ENCODE measurements at regions not wholly inside any gene's neighbourhood (a gene's known extent, or its start where the extent isn't known, plus 50 kb on each side); places are given as distances from the start of the nearest gene placed in this dataset.
A peak's percentile ranks its signal among the peaks of the same experiment; 100 is the strongest.
"Not testable (repeated sequence)": the region's sequence is repeated elsewhere in the genome, so short reads cannot be mapped to it uniquely, and the experiment has no call there.

DNA sequence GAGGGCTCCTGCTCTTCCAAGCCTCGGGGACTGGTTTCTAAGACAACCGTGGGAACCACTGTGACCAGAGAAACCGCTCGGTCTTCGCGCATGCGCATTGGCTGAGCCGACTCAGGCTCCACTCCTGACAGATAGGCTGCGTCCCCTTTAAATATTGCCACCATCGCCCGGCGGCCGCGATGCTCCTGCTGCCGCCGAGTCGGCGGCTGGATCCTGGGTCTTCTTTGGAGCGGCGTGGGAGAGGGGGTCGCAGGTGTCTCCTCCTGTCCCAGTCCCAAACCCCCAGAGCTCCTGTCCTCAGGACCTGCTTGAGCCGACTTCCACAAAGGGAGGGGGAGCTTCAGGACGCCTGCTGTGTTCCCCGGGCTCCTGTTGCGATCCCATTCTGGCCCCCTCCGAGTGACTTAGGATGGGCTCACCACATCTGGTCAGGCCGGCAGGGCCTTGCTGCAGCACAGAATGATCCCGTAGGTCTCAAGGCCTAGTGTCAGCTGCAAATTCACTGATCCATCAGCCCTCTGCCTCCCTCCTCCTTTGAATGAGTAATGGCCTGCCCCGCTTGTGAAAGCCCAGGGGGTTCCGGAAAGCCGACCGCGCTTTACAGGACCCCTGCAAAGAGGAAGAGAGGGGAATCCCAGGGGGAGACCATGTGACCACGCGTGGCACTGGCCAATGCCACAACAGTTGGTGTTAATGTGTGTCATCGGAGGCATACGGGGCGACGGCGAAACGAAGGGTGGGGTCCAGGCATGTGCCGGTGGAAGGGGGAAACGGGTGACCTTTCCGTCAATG is 683.2 kb upstream of the TPTE start:
- no peak for DNase-seq

DNA sequence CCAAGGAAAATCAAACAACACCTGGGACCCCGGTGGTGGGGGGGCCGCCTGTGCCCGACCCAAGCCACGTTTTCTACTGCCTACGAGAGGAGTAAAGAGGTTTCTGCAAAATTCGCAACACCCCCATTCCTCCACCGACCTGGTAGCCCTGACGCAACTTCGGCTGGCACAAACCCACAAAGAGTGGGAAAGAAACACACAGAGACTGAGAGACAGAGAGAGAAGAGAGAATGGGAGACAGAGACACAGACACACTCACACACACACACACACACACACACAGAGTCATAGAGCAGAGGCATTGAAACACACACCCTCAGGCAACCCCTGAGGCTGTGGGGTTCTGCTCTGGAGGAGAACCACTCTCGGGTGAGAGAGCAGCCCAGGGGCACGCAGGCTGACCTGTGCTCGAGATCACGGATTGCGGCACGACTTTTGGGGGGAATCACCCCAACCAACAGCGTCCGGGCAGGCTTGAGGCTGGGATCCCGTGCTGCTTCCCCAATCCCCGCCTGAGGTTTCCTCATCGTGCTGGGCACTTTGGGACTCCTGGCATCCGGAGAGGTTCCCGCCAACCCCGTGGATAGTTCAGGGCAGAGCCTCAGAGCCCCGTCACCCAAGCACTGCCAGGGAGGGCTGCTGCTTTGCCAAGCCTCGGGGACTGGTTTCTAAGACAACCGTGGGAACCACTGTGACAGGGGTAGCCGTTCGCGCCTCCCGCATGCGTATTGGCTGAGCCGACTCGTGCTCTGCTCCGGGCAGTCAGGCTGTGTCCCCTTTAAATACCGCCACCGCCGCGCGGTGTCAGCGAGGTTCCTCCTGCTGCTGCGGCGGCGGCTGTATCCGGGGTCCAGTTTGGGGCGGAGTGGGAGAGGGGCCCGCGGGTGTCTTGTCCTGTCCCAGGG is 682.4 kb upstream of the TPTE start:
- peak; percentile 17 for DNase-seq

DNA sequence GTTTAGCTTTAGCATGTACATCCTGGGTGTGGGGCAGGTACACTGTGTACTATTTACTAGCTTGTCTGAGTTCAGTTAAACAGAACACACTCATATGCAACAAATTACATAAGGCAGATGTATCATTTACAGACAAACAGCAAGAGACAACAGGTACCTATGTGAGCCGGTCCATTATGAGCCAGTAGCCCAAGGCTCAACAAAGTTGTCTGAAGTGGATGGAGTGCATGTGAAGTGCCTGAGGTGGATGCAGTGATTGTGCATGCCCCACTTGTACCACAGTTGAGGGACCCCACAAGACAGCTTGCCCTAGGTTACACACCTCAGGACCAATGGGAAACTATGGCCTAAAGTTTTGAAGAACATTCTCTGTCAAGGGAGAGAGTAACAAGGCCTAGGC is 677.3 kb upstream of the TPTE start:
- DNase-seq: not testable (repeated sequence)

DNA sequence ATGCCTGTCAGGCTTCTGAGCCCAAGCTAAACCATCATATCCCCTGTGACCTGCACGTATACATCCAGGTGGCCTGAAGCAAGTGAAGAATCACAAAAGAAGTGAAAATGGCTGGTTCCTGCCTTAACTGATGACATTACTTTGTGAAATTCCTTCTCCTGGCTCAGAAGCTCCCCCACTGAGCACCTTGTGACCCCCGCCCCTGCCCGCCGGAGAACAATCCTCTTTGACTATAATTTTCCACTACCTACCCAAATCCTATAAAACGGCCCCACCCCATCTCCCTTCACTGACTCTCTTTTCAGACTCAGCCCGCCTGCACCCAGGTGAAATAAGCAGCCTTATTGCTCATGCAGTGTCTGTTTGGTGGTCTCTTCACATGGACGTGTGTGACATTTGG is 673.9 kb upstream of the TPTE start:
- not testable (repeated sequence) for DNase-seq

DNA sequence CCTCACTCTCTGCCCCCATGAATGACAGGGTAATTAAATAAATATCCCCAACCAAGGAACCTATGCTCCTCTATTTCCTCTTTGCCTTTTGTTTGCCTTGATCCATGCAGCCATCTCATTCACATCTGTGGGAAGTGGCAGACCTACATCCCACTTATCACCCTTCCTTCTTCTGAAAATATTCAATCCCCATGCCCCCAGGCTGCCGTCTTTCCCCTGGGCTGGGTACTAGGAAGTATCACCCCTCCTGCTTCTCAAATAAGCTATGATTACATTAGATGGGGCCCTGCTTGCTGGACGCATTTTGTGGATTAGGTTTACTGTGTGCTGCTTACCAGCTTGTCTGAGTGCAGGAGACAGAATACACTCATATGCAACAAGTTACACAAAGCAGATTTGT is 670.2 kb upstream of the TPTE start:
- not testable (repeated sequence) for DNase-seq

DNA sequence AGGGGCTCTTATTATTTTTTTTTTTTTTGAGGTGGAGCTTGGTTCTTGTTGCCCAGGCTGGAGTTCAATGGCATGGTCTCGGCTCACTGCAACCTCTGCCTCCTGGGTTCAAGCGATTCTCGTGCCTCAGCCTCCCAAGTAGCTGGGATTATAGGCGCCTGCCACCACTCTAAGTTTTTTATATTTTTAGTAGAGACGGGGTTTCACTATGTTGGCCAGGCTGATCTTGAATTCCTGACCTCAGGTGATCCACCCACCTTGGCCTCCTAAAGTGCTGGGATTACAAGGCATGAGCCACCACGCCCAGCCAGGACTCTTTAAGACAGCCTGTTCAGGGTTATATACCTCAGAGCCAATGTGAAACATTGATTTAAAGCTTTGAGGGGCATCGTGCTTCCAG is 669.7 kb upstream of the TPTE start:
- not testable (repeated sequence) for DNase-seq

DNA sequence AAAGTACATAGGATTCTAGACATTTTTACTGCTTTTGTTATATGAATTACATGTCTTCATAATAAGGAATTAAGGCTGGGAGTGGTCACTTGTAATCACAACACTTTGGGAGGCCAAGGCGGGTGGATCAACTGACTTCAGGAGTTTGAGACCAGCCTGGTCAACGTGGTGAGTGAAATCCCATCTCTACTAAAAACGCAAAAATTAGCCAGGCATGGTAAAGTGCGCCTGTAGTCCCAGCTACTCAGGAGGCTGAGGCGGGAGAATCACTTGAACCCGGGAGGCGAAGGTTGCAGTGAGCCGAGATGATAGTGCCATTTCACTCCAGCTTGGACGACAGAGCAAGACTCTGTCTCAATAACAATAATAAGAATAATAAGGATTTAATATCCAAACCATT is 663.8 kb upstream of the TPTE start:
- not testable (repeated sequence) for DNase-seq

DNA sequence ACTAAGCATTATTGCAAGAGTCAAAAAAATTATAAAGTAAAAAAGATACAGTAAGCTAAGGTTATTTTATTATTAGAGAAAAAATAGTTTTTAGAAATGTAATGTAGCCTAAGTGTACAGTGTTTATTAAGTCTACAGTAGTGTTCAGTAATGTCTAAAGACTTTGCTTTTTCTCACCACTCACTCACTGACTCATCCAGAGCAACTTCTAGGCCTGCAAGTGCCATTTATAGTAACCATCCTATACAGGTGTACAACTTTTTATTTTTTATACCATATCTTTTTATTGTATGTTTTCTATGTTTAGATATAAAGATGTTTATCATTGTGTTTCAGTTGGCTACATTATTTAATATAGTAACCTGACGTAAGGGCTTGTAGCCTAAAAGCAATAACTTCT is 661.5 kb upstream of the TPTE start:
- DNase-seq: not testable (repeated sequence)

DNA sequence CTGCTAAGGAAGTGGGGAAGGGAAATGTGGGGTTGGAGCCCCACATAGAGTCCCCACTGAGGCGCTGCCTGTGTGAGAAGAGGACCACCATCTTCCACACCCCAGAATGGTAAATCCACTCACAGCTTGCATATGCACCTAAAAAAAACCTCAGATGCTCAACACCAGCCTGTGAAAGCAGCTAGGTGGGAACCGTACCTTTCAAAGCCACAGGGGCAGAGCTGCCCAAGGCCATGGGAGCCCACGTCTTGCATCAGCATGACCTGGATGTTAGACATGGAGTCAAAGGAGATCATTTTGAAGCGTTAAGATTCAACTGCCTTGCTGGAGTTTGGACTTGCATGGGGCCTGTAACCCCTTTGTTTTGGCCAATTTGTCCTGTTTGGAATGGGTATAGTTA is 658.9 kb upstream of the TPTE start:
- not testable (repeated sequence) for DNase-seq

DNA sequence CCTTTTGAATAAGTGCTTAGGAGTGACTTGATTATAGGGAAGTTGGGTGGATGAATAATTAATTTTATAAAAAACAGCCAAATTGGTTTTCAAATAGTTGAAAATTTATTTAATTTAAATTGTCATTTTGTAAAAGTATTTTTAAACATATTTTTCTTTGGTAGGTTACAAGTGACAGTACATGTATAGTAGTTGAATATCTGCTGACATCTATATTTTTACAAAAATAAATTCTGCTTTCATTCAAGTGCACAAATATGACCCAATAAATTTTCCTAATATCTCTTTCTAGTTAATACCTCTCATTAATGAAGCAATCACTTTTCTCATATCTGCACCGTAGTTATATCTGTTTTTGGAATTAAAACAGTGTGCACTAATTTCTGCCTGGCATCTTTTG is 653.6 kb upstream of the TPTE start:
- DNase-seq: not testable (repeated sequence)

DNA sequence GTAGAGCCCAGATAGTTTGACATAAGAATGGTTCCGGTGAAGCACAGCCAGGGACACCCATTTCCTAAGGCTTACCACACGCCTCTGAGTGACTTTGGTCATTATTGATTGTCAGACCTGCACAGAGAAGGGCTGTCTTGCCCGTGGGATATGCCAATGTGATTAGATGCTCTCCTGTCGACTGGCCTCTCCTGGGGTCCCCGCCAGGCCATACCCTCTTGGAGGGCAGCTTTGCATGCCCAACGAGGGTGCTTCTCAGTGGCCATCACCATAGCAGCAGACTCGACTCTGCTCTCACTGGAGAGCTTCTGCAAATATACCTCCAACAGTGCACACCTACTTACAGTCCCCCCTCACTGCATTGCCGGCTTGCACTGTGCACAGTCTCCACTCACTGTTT is 648.3 kb upstream of the TPTE start:
- DNase-seq: not testable (repeated sequence)

DNA sequence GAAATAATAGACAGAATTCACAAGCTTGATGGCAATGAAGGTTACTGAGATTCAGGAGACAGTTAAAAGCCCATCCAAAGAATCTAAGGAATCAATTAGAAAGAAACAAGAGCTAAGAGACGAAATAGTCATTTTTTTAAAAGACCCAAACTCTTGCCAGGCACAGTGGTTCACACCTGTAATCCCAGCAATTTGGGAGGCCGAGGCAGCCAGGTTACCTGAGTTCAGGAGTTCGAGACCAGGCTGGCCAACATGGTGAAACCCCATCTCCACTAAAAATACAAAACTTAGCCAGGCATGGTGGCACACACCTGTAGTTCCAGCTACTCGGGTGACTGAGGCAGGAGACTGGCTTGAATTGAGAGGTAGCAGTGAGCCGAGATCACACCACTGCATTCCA is 647.2 kb upstream of the TPTE start:
- DNase-seq: not testable (repeated sequence)

DNA sequence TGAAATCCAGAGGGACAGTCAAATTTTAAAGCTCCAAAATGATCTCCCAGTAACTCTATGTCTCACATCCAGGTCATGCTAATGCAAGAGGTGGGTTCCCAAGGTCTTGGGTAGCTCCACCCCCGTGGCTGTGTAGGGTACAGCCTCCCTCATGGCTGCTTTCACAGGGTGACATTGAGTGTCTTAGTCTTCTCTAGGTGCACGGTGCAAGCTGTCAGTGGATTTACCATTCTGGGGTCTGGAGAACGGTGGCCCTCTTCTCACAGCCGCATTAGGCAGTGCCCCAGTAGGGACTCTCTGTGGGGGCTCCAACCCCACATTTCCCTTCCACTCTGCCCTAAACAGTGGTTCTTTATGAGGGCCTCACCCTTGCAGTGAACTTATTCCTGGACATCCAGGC is 640.0 kb upstream of the TPTE start:
- DNase-seq: not testable (repeated sequence)

DNA sequence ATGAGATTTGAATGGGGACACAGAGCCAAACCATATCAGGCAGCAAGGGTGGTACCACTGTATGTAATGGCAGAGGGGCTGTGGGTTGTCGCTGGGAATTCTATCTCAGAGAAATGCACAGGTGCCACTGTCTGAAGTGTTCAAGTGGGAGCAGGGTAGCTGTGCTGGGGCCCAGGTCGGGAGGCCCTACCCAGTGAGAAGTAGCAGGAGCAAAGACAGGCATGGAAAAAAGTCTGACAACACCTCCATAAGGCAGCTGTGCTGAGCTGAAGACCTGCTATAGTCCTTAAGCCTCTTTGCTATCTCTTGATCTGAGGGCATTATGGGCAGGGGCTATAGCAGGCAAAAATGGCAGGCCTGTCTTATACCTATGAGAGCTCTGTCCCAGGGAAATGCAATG is 638.3 kb upstream of the TPTE start:
- DNase-seq: not testable (repeated sequence)

DNA sequence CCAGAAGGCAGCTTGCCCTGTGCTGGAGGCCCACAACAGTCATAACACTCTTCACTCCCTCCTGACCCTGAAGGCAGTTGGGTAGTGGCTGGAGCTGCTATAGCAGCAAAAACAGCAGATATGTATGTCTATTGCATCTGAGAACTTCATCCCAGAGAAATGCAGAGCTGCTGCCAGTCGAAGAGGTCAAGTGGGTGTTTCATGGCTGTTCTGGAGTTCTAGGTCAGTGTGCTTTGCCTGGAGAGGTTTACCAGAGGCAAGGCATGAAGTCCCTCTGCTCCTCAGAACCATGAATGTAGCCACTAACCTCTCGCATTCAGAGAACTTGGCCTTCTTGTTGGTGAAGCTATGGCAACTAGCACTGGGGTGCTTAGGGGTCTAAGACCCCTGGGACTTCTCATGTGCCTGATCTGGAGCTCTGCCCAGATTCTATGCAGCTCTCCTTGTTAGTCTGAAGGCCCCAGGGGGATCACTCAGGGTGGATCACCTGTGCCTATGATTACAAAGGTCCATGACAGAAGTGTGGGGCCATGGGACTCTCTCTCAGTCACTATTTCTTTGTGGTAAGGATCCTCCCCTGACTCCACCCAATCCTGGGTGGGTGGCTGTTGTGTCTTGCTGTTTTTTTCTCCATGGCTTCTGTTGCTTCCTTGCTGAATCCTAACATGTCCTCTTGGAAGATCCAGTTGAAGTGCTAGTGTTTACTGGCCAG is 637.7 kb upstream of the TPTE start:
- DNase-seq: not testable (repeated sequence)

DNA sequence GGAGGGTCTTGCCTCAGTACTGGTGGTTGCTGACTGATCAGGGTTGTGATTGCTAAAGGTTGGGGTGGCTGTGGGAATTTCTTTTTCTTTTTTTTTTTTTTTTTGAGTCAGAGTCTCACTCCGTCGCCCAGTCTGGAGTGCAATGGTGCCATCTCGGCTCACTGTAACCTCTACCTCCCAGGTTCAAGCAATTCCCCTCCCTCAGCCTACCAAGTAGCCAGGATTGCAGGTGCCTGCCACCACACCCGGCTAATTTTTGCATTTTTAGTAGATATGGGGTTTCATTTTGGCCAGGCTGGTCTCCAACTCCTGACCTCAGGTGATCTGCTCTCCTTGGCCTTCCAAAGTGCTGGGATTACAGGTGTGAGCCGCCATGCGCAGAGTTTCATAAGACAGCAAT is 632.9 kb upstream of the TPTE start:
- DNase-seq: not testable (repeated sequence)

DNA sequence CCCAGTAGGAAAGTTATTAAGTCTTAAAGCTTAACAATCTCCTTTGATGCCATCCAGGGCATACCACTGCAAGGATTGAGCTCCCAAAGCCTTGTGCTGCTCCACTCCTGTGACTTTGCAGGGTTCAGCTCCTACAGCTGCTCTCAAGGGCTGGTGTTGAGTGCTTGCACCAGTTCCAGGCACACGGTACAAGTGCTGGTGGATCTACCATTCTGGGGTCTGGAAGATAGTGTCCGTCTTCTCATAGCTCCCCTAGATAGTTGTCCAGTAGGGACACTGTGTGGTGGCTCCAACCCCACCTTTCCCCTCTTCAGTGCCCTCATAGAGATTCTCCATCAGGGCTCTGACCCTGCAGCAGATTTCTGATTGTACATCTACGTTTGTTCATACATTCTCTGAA is 617.8 kb upstream of the TPTE start:
- not testable (repeated sequence) for DNase-seq

DNA sequence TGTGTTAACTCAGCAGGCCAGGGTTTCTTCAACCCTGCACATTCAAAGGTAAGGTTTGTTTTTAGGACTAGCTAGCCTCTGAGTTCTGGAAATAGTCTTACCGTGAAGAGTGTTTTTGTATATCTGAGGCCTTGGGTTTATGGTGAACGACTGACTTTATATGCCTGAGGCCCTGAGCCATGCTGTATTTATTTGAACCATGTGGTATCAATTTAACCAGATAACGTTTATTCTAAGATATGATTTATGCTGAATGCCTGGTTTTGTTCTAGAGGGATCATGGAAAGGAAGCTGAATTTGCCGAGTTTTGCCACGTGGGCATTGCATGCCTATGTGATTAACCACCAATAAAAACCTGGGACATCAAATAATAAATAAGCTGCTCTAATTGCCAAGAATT is 607.2 kb upstream of the TPTE start:
- DNase-seq: not testable (repeated sequence)

DNA sequence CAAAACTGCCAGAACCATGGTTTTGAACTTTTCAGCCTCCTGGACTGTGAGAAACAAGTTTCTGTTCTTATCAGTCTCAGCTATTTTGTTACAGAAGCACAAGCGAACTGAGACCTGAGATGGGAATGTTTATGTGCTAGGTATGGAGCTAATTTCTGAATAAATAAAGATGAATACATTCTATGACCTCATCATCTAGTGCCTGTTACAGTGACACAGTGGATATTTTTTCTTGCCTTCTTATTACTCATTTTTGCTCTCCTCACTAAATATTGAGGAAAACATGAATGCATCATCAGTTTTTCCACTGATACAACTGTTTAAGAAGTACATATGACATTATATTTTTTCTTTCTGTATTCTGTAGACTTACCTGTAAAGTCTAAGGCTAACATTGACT is 601.9 kb upstream of the TPTE start:
- not testable (repeated sequence) for DNase-seq

DNA sequence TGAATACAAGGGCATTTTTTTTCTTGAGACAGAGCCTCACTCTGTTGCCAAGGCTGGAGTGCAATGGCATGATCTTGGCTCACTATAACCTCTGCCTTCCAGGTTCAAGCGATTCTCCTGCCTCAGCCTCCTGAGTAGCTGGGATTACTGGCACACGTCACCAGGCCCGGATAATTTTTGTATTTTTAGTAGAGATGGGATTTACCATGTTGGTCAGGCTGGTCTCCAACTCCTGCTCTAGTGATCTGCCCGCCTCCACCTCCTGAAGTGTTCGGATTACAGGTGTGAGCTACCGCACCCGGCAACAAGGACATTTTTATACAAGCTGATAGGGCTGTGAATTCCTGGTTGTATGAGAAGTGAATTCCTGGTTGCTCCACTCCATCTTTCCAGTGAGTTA is 577.7 kb upstream of the TPTE start:
- DNase-seq: not testable (repeated sequence)

DNA sequence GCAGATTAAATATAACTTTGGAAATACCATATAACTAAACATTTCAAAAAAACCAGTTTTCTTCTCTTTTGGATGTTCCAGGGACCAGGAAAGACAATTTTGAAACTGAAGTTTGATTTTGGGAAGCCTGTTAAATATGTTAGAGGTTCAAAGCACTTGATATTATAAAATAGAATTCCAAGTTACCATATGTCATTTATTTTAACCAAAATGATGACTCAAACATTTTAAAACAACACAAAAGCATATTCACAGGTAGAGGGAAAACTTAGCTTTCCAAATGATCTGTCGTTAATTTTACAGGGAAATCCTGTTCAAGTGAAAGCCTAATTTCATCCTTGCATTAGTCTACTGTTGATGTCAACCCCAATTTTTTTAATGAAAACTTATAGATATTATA is 575.3 kb upstream of the TPTE start:
- not testable (repeated sequence) for DNase-seq

DNA sequence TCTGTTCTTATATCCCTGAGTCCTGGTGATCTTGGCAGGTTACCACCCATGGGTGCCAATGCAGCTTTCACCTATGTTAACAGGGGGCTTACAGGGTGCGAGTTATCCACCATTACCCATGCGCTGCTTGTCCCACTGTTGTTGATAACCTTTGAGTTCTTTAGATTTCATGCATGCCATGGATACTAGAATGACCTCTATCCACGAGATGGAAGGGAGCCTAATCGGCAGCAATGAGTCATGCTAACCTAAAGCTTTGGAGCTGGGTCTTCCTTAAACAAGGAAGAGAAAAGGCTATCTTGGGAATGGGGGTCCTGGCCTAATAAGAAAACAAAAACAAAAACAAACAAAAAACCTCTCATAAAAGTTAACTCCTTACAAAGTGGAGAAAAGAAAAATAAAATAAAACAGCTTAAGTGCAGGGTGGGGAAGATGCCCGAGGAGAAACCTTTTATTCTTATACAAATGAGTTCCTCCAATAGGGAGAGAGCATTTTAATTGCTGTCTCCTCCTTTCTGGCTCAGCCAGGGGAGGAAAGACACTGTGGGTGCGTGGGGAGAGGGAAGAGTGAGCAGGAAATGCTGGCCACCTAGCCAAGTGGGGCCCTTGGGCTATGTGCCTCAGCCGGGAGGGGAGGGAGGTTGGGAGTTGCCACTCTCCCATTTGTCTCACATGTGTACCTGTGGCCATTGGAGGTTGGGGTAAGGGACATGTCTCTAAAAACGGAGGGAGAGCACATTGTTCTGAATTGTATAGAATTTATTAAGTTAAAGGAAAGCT is 571.7 kb upstream of the TPTE start:
- DNase-seq: not testable (repeated sequence)

All from activated naive CD4-positive, alpha-beta T cell treated with anti-CD3 and anti-CD28 coated beads, Interleukin-2, amount 50 U/mL, for 16 hours (primary cell).